HG03159 (cell line): ENCODE measurements at regions not wholly inside any gene's neighbourhood (a gene's known extent, or its start where the extent isn't known, plus 50 kb on each side); places are given as distances from the start of the nearest gene placed in this dataset.

Source experiments
- ATAC-seq: cut with Tn5 transposase; IDR thresholded peaks from one replicate; pipeline ENCODE4 v1.9.1; 2021; ENCODE audit warnings: mild to moderate bottlenecking, moderate library complexity; ENCODE audit not compliant: unreplicated experiment

DNA sequence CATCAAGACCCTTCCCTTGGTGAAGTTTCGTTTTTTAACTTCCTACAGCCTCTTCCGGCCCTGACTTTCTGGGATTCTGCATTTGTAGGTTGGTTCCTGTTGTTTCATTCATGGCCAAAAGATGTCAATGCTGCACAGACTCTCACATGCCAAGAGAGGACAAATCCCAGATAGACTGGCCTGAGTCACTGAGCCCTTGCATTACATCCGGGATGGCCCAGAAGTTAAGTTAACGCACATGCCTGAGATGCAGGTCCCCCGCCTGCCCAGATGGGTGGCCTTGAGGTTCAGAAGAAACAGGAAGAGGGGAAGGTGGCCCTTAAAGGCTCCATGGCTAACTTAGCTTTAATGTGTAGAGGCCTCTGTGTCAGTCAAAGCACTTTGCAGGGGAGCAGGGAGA, 51.6 kb upstream of the SRGAP3 start:
- no peak for ATAC-seq

GRCh38 chr3:9301798-9302197, 52.4 kb upstream of the SRGAP3 start:
- no peak for ATAC-seq

DNA sequence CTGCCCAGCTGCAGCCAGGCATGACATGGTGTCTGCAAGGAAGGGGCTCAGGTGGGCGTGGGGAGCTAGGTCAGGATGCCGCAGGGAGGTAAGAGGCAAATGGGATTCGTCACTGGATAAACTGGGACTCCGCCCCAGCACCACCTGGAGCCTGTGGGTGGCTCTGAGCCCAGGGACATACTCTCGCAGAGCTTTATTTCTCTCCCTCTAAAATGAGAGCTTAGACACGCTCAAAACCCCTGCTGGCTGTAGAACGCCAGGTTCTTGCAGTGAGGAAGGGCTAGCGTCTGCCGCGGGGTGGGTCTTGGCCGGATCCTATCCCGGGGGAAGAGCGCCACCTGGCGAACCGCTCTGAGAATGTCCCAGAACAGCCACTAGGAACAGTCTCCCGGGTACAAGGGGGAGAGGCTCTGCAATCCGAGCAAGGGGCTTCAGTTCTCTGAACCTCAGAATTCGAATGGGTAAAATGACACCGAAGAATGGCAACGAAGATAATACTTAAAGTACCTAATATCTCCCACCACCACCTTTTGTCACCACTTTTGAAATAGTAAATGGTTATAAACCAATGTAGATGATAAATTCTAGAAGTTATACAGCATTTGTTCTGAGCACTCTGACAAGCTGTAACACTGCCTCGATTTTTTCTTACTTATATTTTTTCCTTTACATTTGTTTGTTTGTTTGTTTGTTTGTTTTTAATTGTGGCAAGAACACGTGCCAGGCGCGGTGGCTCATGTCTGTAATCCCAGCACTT, 53.2 kb upstream of the SRGAP3 start:
- ATAC-seq: peak; percentile 95

DNA sequence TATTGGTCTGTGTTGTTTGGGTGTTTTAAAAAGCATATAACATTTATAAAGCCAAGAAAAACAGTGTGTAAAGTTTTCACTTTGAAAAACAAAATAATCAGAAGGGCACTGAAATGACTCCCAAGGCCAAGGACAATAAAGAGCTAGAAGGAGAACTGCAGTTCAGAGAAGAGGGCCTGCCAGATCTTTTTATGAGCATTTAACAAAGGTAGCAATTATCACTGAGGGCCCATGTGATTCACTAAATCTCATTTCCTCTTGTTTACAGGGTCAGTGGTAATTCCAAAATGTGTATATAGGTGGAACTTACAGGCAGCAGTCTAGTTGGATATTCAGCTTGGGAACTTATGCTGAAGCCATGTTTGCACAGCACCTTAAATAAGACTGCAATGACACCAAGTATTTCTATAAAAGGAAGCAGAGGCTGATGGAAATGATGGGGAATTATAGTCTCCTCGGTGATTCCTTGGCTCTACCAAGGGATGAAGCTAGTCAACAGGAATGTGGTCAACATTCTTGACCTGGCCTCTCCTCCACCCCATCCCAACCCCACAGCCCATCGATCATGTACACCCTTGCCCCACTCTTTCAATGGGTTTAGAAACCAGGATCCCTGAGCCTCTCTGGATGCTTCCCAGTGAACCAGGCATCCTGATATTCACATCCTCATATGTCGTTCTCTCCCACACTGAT, 54.4 kb upstream of the THUMPD3 start:
- no peak for ATAC-seq

DNA sequence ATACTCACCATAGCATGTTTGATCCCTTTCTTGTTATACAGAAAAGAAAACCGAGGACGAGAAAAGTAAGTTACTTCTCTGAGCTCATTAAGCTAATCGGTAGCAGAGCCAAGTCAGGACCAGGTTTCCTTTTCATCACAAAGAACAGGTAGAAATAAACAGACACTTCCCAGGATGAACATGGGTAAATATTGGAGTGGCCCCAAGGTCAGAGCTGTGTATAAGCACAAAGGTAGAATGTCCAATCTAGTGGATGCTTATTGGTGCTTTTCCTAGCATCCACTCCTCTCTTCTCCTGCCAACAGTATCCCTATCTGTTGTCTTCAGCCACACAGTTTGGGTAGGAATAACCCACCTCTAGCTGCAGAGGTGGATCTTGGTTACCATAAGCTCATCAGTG, 52.8 kb upstream of the THUMPD3 start:
- ATAC-seq: no peak

- ATAC-seq: no peak
Observed at GRCh38 chr3:9311228-9311627, 51.6 kb upstream of the THUMPD3 start.
